Skeletal muscle satellite cell (primary cell): ENCODE measurements at regions not wholly inside any gene's neighbourhood (a gene's known extent, or its start where the extent isn't known, plus 50 kb on each side); places are given as distances from the start of the nearest gene placed in this dataset.

ENCODE experiments used
- H3K27me3 ChIP-seq: 2 replicates; pipeline ENCODE4 v1.7.0; 2013; ENCODE audit warnings: low read length; ENCODE audit not compliant: control insufficient read depth, insufficient read depth
- H3K36me3 ChIP-seq: 2 replicates; pipeline ENCODE4 v1.7.0; 2013; ENCODE audit warnings: mild to moderate bottlenecking, control low read depth, low read length; ENCODE audit not compliant: insufficient read depth
- H3K4me1 ChIP-seq: 2 replicates; pipeline ENCODE4 v1.7.0; 2013; ENCODE audit warnings: low read length; ENCODE audit not compliant: control insufficient read depth, insufficient read depth
- H3K4me2 ChIP-seq: 2 replicates; pipeline ENCODE4 v1.7.0; 2013; ENCODE audit warnings: mild to moderate bottlenecking, low read length
- H3K4me3 ChIP-seq: 2 replicates; pipeline ENCODE4 v1.7.0; 2013; ENCODE audit warnings: low read length
- H3K9ac ChIP-seq: 2 replicates; pipeline ENCODE4 v1.7.0; 2013; ENCODE audit warnings: mild to moderate bottlenecking, low read depth, low read length, moderate library complexity
- H3K9me3 ChIP-seq: replicated peaks from 2 replicates; pipeline ENCODE4 v1.7.0; 2013; ENCODE audit warnings: mild to moderate bottlenecking, control low read depth, low read length

GRCh38 chr3:87136066-87136596 is 91.0 kb upstream of the CHMP2B start:
- H3K9me3 ChIP-seq: peaks cover 6% of the 10 kb centered on the region

GRCh38 chr3:87135412-87135811 is 91.7 kb upstream of the CHMP2B start:
- no peak overlapping the region for H3K4me2 ChIP-seq
- H3K36me3 ChIP-seq: no peaks in the 10 kb centered on the region
- no peaks in the 10 kb centered on the region for H3K9me3 ChIP-seq
- H3K4me1 ChIP-seq: no peaks in the 10 kb centered on the region
- no peak overlapping the region for H3K4me3 ChIP-seq
- no peak overlapping the region for H3K9ac ChIP-seq
- H3K27me3 ChIP-seq: no peaks in the 10 kb centered on the region

More at GRCh38 chr3:87136066-87136596, 91.0 kb upstream of the CHMP2B start:
- Histone ChIP-seq H3K36me3 (no peaks in the 10 kb centered on the region), H3K4me3 (no peak overlapping the region), H3K4me1 (no peaks in the 10 kb centered on the region), H3K9ac (no peak overlapping the region), H3K4me2 (no peak overlapping the region), H3K27me3 (no peaks in the 10 kb centered on the region)

GRCh38 chr3:87132801-87133200 is 94.3 kb upstream of the CHMP2B start:
- Histone ChIP-seq H3K9ac (no peak overlapping the region), H3K4me3 (no peak overlapping the region), H3K9me3 (no peaks in the 10 kb centered on the region), H3K4me1 (no peaks in the 10 kb centered on the region), H3K27me3 (no peaks in the 10 kb centered on the region), H3K4me2 (no peak overlapping the region), H3K36me3 (no peaks in the 10 kb centered on the region)

- Histone ChIP-seq H3K27me3 (no peaks in the 10 kb centered on the region), H3K4me2 (no peak overlapping the region), H3K9ac (no peak overlapping the region), H3K4me3 (no peak overlapping the region), H3K4me1 (no peaks in the 10 kb centered on the region), H3K36me3 (no peaks in the 10 kb centered on the region), H3K9me3 (no peaks in the 10 kb centered on the region)
Observed at GRCh38 chr3:87128006-87128405, 99.1 kb upstream of the CHMP2B start.

GRCh38 chr3:87127281-87127680 is 99.8 kb upstream of the CHMP2B start:
- Histone ChIP-seq H3K4me3 (no peak overlapping the region), H3K36me3 (no peaks in the 10 kb centered on the region), H3K9ac (no peak overlapping the region), H3K4me2 (no peak overlapping the region), H3K9me3 (no peaks in the 10 kb centered on the region), H3K27me3 (no peaks in the 10 kb centered on the region), H3K4me1 (no peaks in the 10 kb centered on the region)

GRCh38 chr3:87126321-87126720 is 100.8 kb upstream of the CHMP2B start:
- Histone ChIP-seq H3K9ac (no peak overlapping the region), H3K36me3 (no peaks in the 10 kb centered on the region), H3K4me2 (no peak overlapping the region), H3K27me3 (no peaks in the 10 kb centered on the region), H3K4me3 (no peak overlapping the region), H3K9me3 (no peaks in the 10 kb centered on the region), H3K4me1 (no peaks in the 10 kb centered on the region)

- Histone ChIP-seq H3K9ac (no peak overlapping the region), H3K4me3 (no peak overlapping the region), H3K9me3 (no peaks in the 10 kb centered on the region), H3K27me3 (no peaks in the 10 kb centered on the region), H3K4me1 (no peaks in the 10 kb centered on the region), H3K36me3 (no peaks in the 10 kb centered on the region), H3K4me2 (no peak overlapping the region)
Observed at GRCh38 chr3:87125116-87125515, 102.0 kb upstream of the CHMP2B start.

GRCh38 chr3:87122766-87123165 is 104.3 kb upstream of the CHMP2B start:
- no peaks in the 10 kb centered on the region for H3K4me1 ChIP-seq
- H3K4me2 ChIP-seq: no peak overlapping the region
- H3K4me3 ChIP-seq: no peak overlapping the region
- H3K27me3 ChIP-seq: no peaks in the 10 kb centered on the region
- no peaks in the 10 kb centered on the region for H3K36me3 ChIP-seq
- H3K9ac ChIP-seq: no peak overlapping the region
- H3K9me3 ChIP-seq: no peaks in the 10 kb centered on the region

- Histone ChIP-seq H3K9ac (no peak overlapping the region), H3K9me3 (no peaks in the 10 kb centered on the region), H3K4me2 (no peak overlapping the region), H3K27me3 (no peaks in the 10 kb centered on the region), H3K36me3 (no peaks in the 10 kb centered on the region), H3K4me3 (no peak overlapping the region), H3K4me1 (no peaks in the 10 kb centered on the region)
Observed at GRCh38 chr3:87121856-87122255, 105.3 kb upstream of the CHMP2B start.

GRCh38 chr3:87120881-87121280 is 106.2 kb upstream of the CHMP2B start:
- Histone ChIP-seq H3K36me3 (no peaks in the 10 kb centered on the region), H3K9me3 (no peaks in the 10 kb centered on the region), H3K9ac (no peak overlapping the region), H3K4me3 (no peak overlapping the region), H3K4me1 (no peaks in the 10 kb centered on the region), H3K4me2 (no peak overlapping the region), H3K27me3 (no peaks in the 10 kb centered on the region)

GRCh38 chr3:87120236-87120635 is 106.9 kb upstream of the CHMP2B start:
- no peaks in the 10 kb centered on the region for H3K9me3 ChIP-seq
- H3K9ac ChIP-seq: no peak overlapping the region
- H3K36me3 ChIP-seq: no peaks in the 10 kb centered on the region
- H3K4me1 ChIP-seq: no peaks in the 10 kb centered on the region
- H3K4me3 ChIP-seq: no peak overlapping the region
- no peaks in the 10 kb centered on the region for H3K27me3 ChIP-seq
- H3K4me2 ChIP-seq: no peak overlapping the region

GRCh38 chr3:87109465-87109864 is 117.6 kb upstream of the CHMP2B start:
- Histone ChIP-seq H3K9me3 (no peaks in the 10 kb centered on the region), H3K9ac (no peak overlapping the region), H3K4me2 (no peak overlapping the region), H3K4me1 (no peaks in the 10 kb centered on the region), H3K4me3 (no peak overlapping the region), H3K36me3 (no peaks in the 10 kb centered on the region), H3K27me3 (no peaks in the 10 kb centered on the region)
